Stimulated activated CD4-positive, alpha-beta T cell treated with anti-CD3 and anti-CD28 coated beads, Interleukin-2, amount 100 ng/mL, for 48 hours (primary cell): ENCODE measurements at regions not wholly inside any gene's neighbourhood (a gene's known extent, or its start where the extent isn't known, plus 50 kb on each side); places are given as distances from the start of the nearest gene placed in this dataset.
"Not testable (repeated sequence)": the region's sequence is repeated elsewhere in the genome, so short reads cannot be mapped to it uniquely, and the experiment has no call there.

Source experiments
- DNase-seq, 2 donors: peaks; one replicate each; pipeline ENCODE4 v3.0.0-alpha.2; 2020

- no peak for DNase-seq
These were observed 112.2 kb upstream of the SHB start for GRCh38 chr9:38181232-38181631.

- no peak for DNase-seq
These were observed 111.6 kb upstream of the SHB start for GRCh38 chr9:38180656-38181055.

DNA sequence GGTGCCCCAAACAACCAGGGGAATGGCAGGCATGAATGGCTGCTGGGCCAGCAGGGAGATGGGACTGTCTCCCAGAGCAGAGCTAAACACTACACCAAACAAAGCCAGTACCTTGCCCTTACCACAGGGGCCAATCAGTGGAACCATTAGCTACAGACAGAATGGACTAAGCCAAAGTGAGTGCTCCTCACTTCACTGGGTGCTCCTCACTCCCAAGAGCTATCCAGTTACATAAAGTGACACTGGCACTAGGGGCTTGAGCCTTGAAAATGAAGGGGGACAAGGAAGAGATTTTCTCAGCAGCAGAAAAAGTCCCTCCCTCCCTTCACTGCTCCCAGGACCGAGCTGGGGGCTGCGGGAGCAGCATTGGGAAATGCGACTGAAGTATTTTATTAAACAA, 110.9 kb upstream of the SHB start:
- no peak for DNase-seq

DNA sequence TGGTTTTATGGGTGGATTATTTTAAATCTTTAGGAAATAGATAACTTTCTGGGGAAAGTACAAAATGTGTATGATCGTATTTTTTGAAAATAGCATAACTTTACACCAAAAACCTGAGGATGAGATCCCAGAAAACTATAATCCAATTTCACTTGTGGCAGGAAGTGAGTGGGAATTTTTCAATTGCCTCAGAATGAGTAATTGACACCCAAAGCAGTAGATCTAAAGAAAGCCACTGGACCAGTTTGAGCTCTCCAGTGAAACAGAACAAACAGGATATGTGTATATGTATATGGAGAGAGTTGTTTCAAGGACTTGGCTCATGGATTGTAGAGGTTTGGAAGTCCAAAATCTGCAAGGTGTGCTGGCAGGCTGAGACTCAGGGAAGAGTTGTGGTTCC, 109.2 kb upstream of the SHB start:
- no peak for DNase-seq

GRCh38 chr9:38177680-38178079, 108.7 kb upstream of the SHB start:
- no peak for DNase-seq

DNA sequence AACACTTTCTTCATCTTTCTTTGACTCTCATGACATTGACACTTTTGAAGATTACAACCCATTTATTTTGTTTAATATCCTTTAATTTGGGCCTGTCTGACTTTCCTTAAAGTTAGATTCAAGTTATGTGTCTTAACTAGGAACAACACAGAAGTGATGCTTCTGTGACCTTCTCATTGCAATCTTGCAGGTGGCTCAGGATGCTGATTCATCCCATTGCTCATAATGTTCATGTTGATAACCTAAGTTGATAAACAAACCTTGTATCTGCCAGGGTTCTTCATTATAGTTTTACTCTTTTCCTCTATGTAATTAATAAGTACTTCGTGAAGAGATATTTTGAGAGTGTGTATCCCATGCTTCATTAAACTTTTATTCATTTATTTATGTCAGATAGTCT, 107.2 kb upstream of the SHB start:
- no peak for DNase-seq

DNA sequence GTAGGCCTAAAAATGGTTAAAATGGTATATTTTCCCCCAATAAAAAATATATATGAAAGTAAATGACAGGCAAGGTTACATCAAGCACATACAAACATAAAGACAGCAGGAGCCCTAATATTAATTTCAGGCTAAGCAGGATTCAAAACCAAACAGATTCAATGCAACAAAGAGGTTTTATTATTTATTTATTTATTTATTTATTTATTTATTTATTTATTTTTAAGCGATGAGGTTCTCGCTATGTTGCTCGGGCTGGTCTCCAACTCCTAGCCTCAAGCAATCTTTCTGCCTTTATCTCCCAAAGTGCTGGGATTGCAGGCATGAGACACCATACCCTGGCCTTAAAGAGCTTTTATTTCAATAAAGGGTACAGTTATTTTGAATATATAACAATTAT, 106.4 kb upstream of the SHB start:
- no peak for DNase-seq

DNA sequence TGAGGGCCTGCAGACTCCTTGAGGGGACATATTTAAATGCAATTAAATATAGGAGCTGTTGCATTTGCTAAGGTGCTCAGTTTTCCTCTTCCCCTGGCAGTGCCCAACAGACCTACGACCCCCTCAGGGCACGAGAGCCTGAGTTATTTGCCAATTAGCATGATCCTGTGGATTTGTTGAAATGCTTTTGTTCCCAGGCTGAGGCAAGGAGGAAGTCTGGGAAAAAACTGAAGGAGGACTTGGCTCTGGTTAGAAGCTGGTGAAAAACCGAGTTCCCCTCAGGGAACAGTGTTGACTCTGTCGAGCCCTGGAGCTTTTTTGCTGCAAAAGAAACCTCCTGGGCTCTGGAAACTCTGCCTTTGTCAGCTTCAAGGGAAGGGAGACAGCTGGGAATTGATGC, 103.6 kb upstream of the SHB start:
- DNase-seq: no peak

DNA sequence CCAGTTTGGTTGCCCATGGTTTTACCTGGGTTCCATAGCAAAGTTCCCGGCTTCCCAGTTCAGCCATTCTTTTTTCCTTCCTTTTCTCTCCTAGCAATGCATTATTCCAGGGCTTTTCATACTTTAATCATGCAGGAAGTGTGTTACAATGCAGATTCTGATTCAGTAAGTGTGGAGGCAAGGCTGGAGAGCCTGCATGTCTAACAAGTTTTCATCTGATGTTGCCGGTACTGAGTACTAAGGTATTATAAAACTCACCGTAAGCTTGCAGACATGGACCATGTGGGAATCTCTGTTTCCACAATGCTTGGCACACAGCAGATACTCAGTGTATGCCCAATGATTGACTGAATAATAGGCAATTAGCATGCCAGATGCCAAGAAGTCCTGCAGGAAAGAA, 102.9 kb upstream of the SHB start:
- DNase-seq: no peak

- DNase-seq: no peak
These were observed 102.5 kb upstream of the SHB start for GRCh38 chr9:38171538-38171884.

- not testable (repeated sequence) for DNase-seq
These were observed 101.9 kb upstream of the SHB start for GRCh38 chr9:38170763-38171537.

DNA sequence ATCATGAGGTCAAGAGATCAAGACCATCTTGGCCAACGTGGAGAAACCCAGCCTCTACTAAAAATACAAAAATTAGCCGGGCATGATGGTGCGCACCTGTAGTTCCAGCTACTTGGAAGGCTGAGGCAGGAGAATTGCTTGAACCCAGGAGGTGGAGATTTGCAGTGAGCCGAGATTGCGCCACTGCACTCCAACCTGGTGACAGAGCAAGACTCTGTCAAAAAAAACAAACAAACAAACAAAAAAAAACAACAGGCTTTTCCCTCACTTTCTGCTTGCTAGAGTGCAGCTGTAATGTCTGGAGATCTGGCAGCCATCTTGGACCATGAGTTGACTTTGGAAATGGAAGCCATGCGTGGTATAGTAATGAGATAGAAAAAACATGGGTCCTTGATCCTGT, 101.1 kb upstream of the SHB start:
- DNase-seq: not testable (repeated sequence)

GRCh38 chr9:38166501-38166900, 97.5 kb upstream of the SHB start:
- no peak for DNase-seq

DNA sequence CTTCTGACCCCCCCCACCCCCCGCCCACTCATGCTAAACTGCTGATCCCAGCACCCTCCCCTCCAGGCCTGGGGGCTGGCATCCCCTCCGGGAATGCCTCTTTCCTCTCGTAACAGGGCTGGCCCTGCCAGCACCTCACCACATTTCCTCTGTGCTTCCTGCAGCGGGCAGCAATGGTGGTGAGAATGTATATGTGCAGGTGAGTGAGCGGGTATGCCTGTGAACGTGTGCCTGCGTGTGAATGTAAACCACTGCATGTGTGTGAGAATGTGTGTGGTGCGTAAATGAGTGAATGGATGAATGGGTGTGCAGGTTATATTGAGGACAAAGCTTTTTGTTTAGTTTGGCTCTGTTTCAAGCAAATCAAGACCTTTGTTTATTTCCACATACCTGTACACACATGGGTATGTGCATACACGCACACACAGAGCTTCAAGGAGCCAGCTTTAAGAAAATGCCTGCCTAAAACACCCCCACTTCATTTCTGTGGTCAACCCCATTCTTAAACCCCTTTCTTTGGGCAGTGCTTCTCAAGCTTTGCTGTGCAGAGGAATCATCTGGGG, 95.7 kb upstream of the SHB start:
- no peak for DNase-seq

DNA sequence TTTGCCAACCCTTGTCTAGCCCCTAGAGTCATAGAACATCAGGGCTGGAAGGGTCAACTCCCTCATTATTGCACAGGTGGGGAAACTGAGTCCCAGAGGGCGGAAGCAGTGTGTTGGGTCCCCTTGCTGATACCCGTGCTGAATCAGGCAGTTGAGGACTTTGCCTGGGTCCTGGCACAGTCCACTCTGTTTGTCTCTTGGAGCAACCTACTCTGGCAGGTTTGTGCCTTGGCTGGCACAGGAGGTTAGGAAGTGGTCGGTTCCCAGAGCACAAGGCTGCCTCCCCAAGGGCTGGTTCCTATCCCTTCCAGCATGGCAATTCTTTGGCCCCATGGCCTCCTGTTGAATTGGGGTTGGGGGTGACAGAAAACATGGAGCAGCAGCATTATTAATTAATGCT, 94.5 kb upstream of the SHB start:
- DNase-seq: no peak

GRCh38 chr9:38162332-38163211, 93.5 kb upstream of the SHB start:
- no peak for DNase-seq

DNA sequence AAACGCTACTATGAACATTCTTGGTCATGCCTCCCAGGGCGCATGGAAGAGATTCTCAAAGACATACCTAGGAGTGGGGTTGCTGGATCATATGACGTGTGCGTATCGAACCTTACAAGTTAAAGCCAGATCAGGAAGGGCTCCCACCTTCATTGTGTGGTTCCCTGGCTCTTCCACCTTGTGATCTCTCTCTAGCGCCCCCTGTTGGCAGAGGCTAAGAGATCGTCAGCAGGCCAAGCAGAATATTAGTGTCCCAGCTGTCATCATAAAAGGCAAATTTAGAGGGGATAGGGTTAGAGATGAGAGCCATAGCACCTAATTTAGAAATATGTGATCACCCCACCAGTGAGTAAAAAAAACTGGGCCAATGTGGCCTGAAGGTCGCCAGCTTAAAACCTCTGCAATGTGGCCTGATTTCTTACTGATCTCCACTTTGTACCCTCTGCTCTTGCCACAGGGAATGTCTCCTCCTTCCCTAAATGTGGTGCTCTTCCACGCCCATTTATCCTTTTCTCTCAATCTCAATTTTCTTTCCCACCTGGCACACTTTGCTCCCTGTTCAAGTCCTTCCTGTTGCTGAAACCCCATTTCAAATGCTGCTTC, 91.7 kb upstream of the SHB start:
- DNase-seq: peak; percentile 70 to 74

- DNase-seq: no peak
These were observed 90.6 kb upstream of the SHB start for GRCh38 chr9:38159599-38159998.

DNA sequence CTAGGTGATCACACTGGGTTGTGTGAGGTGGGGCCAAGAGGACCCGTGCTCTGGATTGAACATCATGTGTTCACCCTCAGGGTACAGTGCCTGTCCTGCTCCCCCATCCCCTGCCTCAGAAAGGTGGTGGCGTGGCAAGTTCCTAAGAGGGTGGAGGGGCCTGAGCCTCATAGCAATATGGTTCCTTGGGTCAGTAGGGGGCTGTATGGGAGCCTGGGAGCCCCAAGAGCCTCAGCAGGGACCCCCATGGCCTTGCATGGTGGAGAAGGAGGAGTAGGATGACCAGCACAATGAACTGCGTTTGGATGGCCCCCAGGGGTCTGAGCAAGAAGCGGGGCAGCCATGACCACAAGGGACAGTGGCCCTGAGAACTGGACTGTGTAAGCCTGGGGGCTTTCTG, 89.6 kb upstream of the SHB start:
- no peak for DNase-seq

GRCh38 chr9:38157711-38158110, 88.7 kb upstream of the SHB start:
- no peak for DNase-seq

DNA sequence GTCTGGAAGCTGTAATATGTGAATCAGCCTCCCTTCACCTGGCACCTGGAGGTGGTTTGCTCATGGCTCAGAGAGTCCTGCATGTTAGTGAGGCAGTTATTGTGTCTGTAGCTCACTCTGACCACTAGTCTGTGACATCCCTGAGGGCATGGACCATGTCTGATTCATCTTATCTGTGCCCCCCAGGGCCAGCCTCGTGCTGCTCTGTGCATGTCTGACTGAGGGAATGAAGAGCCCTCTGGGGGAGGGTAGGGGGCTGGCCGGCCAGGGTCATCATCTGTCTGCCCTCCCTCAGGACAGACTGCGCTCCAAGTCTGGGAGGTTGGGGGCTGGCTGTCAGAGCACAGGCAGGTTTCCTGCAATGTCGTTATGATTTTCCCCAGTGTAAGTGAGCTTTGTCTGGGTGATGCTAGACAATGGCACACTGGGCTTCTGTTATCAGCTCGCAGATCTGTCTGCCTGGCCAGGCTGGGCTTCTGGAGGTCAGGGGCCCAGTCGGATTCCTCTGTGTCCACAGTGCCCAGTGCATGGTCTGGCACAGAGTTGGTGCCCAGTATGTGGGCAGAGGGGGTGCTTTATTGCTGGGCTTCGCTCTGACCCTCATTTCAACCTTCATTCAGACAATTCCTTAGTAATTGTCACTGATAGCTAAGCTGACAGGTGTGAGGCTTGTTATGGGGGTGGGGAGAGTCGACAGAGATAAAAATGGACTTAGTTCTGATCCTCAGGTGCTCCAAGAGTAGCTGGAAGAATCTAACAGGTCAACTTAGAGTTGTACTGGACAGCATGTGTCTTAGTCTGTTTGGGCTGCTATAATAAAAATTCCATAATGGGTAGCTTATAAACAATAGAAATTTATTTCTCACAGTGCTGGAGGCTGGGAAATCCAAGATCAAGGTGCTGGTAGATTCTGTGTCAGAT, 85.7 kb upstream of the SHB start:
- no peak for DNase-seq

DNA sequence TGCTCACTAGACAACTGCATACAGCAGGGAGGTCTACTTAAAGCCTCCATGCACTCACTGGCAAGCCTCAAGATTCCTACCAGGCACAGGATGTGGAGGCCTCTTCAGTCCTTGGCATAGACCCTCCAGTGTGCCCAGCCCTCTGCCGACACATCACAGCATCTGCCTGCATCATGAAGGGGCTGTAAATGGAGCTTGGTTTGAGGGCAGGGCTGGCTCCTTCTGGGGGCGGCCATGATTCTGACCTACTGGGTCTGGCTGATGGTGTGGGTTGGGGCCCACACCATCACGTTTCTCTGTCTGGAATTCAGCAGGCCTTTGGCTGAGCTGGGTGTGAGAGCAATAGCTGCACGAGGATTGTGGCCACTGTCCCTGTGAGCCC, 84.9 kb upstream of the SHB start:
- DNase-seq: no peak
